Epithelial cell of prostate (primary cell): ENCODE measurements at regions not wholly inside any gene's neighbourhood (a gene's known extent, or its start where the extent isn't known, plus 50 kb on each side); places are given as distances from the start of the nearest gene placed in this dataset.

Experiments used
- DNase-seq: peaks from one replicate; pipeline ENCODE4 v3.0.0-alpha.2; 2011; ENCODE audit warnings: low read depth, low spot score
- H3K27ac ChIP-seq: fragments of 450-650 bp; 2 replicates; pipeline ENCODE4 v1.5.1; 2017; ENCODE audit warnings: mild to moderate bottlenecking

DNA sequence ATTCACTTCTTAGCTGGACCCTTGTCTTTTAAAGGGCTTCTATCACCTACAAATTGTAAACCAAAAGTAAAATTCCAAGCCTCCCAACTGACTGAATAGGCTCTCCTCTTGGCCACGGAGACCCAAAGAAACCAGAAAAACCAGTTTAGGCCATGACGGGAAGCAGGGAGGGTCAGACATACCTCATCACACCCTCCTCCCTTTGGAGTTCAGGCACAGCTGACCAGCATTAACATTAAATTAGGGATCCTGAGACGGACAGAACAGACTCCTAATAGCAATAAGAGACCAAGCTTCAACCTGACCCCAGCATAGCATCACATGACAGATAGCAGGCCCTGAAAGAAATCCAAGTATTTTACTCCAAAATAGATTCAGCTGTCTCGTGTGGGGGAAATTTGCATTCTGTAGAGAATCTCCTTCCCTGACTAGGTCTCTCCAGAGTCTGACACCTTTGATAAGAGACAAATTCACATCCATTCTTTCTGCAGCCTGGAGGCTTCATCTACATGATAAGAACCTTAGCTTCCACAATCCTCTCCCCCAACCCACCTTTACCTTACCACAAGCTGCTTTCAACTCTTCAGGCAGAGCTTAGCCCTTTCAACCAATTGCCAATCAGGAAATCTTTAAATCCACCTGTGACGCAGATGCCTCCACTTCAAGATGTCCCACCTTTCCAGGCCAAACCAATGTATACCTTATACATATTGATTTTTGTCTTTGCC, 177.1 kb upstream of the RAB4A start:
- no peak for DNase-seq
- peak overlapping the region; percentile 45 for H3K27ac ChIP-seq

DNA sequence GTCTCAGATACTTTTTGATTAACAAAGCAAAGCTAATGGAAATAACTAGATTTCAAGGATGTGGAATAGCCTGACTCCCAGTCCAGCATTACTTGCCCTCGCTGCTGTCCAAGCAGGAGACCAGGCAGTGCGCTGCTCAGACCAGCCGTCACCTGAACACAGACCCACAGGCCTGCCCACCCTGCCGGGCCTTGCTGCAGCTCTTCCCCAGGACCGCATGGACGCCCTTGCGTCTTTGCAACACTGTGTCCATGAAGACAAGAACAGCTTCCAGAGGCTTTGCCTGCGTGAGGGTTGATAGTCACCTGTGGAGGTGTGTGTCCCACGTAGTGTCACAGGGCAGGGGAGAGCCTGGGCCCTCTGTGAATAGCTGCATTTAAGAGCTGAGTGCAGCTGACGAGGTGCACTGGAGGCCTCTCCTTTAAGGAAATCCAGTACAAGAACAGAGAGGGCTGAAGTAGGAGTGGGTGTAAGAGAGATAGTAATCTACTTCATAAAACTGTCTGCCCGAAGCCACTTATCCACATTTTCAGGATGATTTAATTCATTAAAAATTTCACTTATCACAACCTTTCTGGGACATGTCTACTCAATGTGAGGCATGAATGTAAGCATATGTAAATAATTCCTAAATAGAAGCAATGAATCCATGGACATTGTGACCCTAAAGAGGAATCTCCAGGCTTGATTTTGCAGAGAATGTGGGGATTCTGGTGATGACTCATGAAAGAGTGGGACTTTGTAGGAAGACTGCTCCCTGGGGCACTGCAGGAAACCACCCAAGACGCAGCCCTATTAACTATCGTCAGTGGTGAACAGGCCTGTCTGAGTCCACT, 176.2 kb upstream of the RAB4A start:
- DNase-seq = no peak
- H3K27ac ChIP-seq = no peak overlapping the region

- DNase-seq = no peak
- no peak overlapping the region for H3K27ac ChIP-seq
These were observed 175.6 kb upstream of the RAB4A start for GRCh38 chr1:229095325-229095724.

DNA sequence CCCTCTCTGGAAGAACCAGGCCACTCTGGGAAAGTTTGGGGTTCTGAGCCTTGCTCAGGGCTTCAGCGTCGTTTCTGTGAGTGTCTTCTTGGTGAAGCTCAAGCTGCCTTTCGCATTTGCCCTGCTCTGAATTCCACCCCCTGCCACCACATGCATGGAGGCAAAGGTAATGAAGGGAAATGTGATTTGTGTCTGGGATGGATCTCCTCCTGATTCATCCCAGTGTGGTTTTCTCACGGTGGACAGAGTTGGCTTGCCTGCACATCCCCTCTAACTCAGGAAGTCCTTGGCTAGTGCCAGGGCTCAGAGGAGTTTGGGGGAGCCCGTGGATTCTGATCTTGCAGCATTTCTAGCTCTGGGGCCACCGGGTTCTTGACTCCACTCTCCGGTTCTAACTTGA, 173.6 kb upstream of the RAB4A start:
- H3K27ac ChIP-seq = no peak overlapping the region
- DNase-seq = no peak

DNA sequence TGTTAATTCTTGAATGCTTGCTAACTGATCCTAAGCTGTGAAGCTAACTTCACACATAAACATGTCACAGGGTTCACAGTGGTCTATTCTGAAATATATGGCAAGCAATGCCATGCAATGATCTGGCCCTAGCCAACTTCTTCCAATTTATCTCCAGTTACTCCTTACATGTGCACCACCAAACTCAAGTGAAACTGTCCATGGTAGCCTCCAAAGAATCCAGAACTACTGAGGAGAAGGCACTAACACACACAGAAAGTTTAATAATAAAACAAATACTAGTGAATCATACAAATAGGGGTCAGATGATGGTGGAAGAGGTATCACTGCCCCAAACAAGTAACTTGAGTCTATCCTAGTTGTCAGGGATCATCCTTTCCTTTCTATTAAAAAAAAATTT, 172.6 kb upstream of the RAB4A start:
- no peak overlapping the region for H3K27ac ChIP-seq
- DNase-seq = no peak

GRCh38 chr1:229098903-229099578, 171.9 kb upstream of the RAB4A start:
- no peak overlapping the region for H3K27ac ChIP-seq
- no peak for DNase-seq

GRCh38 chr1:229101011-229101871, 169.7 kb upstream of the RAB4A start:
- no peak for DNase-seq
- H3K27ac ChIP-seq = no peak overlapping the region

- no peak for DNase-seq
- no peak overlapping the region for H3K27ac ChIP-seq
These were observed 168.0 kb upstream of the RAB4A start for GRCh38 chr1:229102741-229103391.

DNA sequence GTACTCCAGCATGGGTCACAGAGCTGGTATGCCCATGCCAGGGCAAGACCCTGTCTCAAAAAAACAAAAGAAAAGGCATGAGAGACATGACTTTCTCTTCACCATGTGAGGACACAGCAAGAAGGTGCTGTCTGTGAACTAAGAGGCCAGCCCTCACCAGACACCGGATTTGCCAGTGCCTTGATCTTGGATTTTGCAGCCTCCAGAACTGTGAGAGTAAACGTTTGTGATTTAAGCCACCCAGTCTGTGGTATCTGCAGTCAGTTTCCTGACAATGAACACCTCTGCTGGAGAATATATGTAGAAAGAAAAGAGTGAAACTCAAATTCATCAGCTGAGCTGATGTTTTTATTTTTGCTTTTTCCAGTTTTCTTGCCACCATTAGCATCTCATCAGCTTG, 166.3 kb upstream of the RAB4A start:
- no peak for DNase-seq
- no peak overlapping the region for H3K27ac ChIP-seq

- no peak for DNase-seq
These were observed 165.8 kb upstream of the RAB4A start for GRCh38 chr1:229105109-229105508.

GRCh38 chr1:229105822-229106525, 164.9 kb upstream of the RAB4A start:
- no peak overlapping the region for H3K27ac ChIP-seq
- no peak for DNase-seq

More at GRCh38 chr1:229105109-229105508, 165.8 kb upstream of the RAB4A start:
- no peak overlapping the region for H3K27ac ChIP-seq

GRCh38 chr1:229106526-229107125, 164.3 kb upstream of the RAB4A start:
- H3K27ac ChIP-seq = no peak overlapping the region
- DNase-seq = no peak

- DNase-seq = no peak
- H3K27ac ChIP-seq = no peak overlapping the region
These were observed 163.6 kb upstream of the RAB4A start for GRCh38 chr1:229107304-229107815.

DNA sequence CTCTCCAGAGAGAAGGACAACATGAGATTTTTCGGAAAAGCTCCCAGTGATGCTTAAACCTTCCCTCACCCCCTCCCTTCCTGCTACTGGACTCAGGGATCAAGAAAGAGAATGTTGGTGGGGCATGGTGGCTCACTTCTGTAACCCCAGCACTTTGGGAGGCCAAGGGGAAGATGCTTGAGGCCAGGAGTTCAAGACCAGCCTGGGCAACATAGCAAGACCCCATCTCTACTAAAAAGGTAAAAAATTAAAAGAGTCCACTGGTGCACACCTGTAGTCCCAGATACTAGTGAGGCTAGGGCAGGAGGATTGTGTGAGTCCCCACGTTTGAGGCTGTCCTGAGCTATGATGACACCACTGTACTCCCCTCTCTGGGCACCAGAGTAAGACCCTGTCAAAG, 162.9 kb upstream of the RAB4A start:
- DNase-seq = no peak
- no peak overlapping the region for H3K27ac ChIP-seq

DNA sequence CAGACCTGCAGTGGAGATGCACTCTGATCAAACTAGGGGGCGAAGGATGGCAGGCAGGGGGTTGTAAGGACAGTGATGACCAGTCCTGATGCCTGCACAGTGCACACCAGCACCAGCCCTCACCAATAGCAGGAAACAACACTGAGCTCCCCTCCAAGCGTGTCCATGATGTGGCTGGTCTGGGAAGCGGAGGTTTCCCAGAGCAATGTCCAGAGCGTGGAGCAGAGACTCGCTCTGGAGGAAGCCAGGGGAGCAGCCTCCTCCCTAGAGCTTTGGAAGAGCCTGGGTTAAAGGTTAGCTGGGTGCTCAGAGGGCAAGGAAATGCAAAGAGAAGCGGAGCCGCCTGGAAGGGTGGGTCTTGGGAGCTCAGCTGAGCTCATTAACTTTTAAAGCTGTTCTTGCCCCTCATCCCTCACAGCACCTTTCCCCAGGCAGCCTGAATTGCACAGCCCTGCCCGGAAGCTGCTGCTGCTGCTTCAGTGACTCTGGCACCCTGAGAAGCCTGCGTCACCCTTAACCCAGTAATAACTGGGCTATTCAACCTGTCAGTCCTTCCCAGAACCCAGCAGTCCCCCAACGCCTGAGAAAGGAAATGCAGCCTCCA, 162.2 kb upstream of the RAB4A start:
- no peak overlapping the region for H3K27ac ChIP-seq
- DNase-seq = no peak

DNA sequence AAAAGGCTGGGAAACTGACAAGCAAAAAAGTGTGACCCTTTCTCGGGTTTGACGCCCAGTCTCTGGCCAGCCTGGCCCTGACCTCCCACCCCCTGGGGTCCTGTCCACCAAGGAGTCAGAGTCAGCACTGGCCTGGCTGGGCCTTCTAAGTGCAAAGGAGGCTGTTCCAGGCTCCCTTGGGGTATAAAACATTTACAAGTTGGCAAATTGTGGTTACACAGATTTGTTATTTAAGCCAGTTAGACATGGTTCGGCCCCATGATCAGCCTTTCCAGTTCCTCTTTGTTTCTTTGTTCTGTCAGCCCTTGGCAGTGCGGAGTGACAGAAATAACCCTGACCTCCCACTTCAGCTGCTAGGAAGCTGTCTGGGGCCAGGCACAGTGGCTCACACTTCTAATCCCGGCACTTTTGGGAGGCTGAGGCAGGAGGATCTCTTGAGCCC, 161.6 kb upstream of the RAB4A start:
- DNase-seq = no peak
- no peak overlapping the region for H3K27ac ChIP-seq

GRCh38 chr1:229110986-229111385, 159.9 kb upstream of the RAB4A start:
- DNase-seq = no peak
- no peak overlapping the region for H3K27ac ChIP-seq

DNA sequence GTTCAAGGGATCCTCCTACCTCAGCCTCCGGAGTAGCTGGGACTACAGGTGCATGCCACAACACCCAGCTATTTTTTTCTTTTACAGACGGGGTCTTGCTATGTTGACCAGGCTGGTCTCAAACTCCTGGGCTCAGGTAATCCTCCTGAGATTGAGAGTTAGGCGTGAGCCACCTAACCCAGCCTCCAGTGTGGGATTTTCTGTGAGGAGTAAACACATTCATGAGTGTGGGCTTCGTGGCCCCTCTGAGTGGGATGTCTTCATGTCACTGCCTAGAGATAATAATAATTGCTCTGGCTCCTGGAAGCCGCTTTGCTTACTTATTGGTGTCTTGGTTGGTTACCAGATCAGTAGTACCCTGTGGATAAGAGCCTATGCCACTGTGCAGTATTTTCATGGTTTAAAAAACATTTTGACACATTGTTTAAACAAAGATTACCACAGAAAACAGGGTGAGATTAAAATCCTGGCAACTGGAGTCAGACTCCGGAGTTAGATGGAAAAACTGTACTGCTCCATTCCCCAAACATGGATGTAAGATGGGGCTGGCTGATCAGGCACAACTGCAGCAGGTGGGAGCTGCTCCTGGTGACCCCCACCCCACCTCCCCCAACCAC, 159.1 kb upstream of the RAB4A start:
- DNase-seq = no peak
- H3K27ac ChIP-seq = no peak overlapping the region
